Psoas muscle (tissue), 7 donors: ENCODE measurements at regions not wholly inside any gene's neighbourhood (a gene's known extent, or its start where the extent isn't known, plus 50 kb on each side); places are given as distances from the start of the nearest gene placed in this dataset.
A peak's percentile ranks its signal among the peaks of the same experiment; 100 is the strongest.

Experiments used
- ATAC-seq, 4 donors: fragments of 200-7000 bp; cut with Tn5 transposase; one replicate each; pipeline ENCODE4 v1.9.1; 2020; ENCODE audit warnings: moderate library complexity in 3 of 4, mild to moderate bottlenecking in 2 of 4
- DNase-seq, 2 donors: peaks; one replicate each; pipeline ENCODE4 v3.0.0-alpha.2; 2020
- H3K27ac ChIP-seq: fragments of 200-600 bp; one replicate; pipeline ENCODE4 v1.8.0; 2022
- H3K27me3 ChIP-seq, 3 donors: fragments of 200-600 bp in 1 of 3; one replicate each; pipeline versions ENCODE4 v1.6.1 to v1.8.0; 2013 to 2022; ENCODE audit warnings: low read length in 2 of 3, mild to moderate bottlenecking in 2 of 3, moderate library complexity in 1 of 3; ENCODE audit not compliant: insufficient read depth in 3 of 3
- H3K36me3 ChIP-seq, 2 donors: fragments of 200-600 bp in 1 of 2; one replicate each; pipeline versions ENCODE4 v1.6.1 to v1.8.0; 2013 to 2022; ENCODE audit warnings: low read depth in 1 of 2, mild to moderate bottlenecking in 1 of 2, moderate library complexity in 1 of 2; ENCODE audit not compliant: insufficient read depth in 1 of 2
- H3K4me1 ChIP-seq: fragments of 200-600 bp; one replicate; pipeline ENCODE4 v1.8.0; 2022
- H3K4me3 ChIP-seq: fragments of 200-600 bp; one replicate; pipeline ENCODE4 v1.8.0; 2022; ENCODE audit warnings: mild to moderate bottlenecking
- H3K9me3 ChIP-seq: fragments of 200-600 bp; one replicate; pipeline ENCODE4 v1.8.0; 2022
- CTCF ChIP-seq: fragments of 200-600 bp; IDR thresholded peaks from one replicate; pipeline ENCODE4 v1.8.0; 2022; ENCODE audit warnings: antibody characterized with exemption
- WGBS, 3 donors: extraction: QIAGEN DNeasy Blood & Tissue Kit; methylation state at CpG; one replicate each; pipeline versions ENCODE4 v1.1.6 to v1.1.7; 2013; 5-methylcytosine and 5-hydroxymethylcytosine counted together
- intact Hi-C, 2 donors: fragments of 100-400 bp; cut with DNase I; formaldehyde crosslinking; loops; one replicate each; pipeline versions ENCODE4 v1.11.0 to v1.14.2; 2022
- donor health status: healthy with polysubstance abuse.
- donor health status: DM: no; HTN: no; CAD: no; lungs with moderate emphysema.
- donor health status: Bipolar disorder and iron deficiency.
- donor health status: healthy.
- donor health status: DM: yes; HTN: yes; CAD: no.
- donor health status: DM: no; HTN: no; CAD: no.
- donor health status: DM: yes; HTN: yes; CAD: no.

- 89 to 96% (median 90%) methylated on average over 2 of the region's 2 CpGs for WGBS, 3 donors
- ATAC-seq (no peak), DNase-seq (no peak)
- Histone ChIP-seq H3K9me3 (no peaks in the 10 kb centered on the region), H3K36me3 (no peaks in the 10 kb centered on the region), H3K4me1 (no peaks in the 10 kb centered on the region), H3K4me3 (no peak overlapping the region), H3K27me3 (peaks cover 0 to 4% (median 0%) of the 10 kb centered on the region in 3 donors), H3K27ac (no peak overlapping the region)
- intact Hi-C loops, result no loop called here
- TF ChIP-seq CTCF, result no peak
Measured at GRCh38 chr6:965343-965742, 272.4 kb upstream of the EXOC2 start.

GRCh38 chr6:963456-963855, 270.5 kb upstream of the EXOC2 start:
- WGBS, 3 donors, result 70 to 79% (median 73%) methylated on average over 9 of the region's 9 CpGs
- H3K4me1 ChIP-seq, result no peaks in the 10 kb centered on the region
- no peak overlapping the region for H3K27ac ChIP-seq
- H3K27me3 ChIP-seq, result peaks cover 0 to 4% (median 0%) of the 10 kb centered on the region in 3 donors
- no peak overlapping the region for H3K4me3 ChIP-seq
- ATAC-seq (no peak), DNase-seq (no peak)
- no peaks in the 10 kb centered on the region for H3K36me3 ChIP-seq
- TF ChIP-seq CTCF, result no peak
- H3K9me3 ChIP-seq, result no peaks in the 10 kb centered on the region
- intact Hi-C loops, result no loop called here

- ATAC-seq (peak in 2 of 4 donors; percentile 58 to 75), DNase-seq (no peak)
- H3K27ac ChIP-seq, result no peak overlapping the region
- WGBS, 3 donors, result 26 to 41% (median 37%) methylated on average over 10 of the region's 10 CpGs
- H3K36me3 ChIP-seq, result no peaks in the 10 kb centered on the region
- no peak overlapping the region for H3K4me3 ChIP-seq
- no peak for TF ChIP-seq CTCF
- no peaks in the 10 kb centered on the region for H3K9me3 ChIP-seq
- intact Hi-C loops, result no loop called here
- H3K4me1 ChIP-seq, result no peaks in the 10 kb centered on the region
- no peaks in the 10 kb centered on the region for H3K27me3 ChIP-seq
Measured at GRCh38 chr6:961407-961960, 268.5 kb upstream of the EXOC2 start.

GRCh38 chr6:960356-960755, 267.4 kb upstream of the EXOC2 start:
- no peaks in the 10 kb centered on the region for H3K27me3 ChIP-seq
- WGBS, 3 donors, result 67 to 74% (median 73%) methylated on average over 11 of the region's 11 CpGs

More at GRCh38 chr6:960356-960755, 267.4 kb upstream of the EXOC2 start:
- intact Hi-C loops, result no loop called here
- DNase-seq (no peak), ATAC-seq (no peak)
- no peaks in the 10 kb centered on the region for H3K4me1 ChIP-seq
- H3K27ac ChIP-seq, result no peak overlapping the region
- H3K36me3 ChIP-seq, result no peaks in the 10 kb centered on the region
- H3K4me3 ChIP-seq, result no peak overlapping the region
- no peaks in the 10 kb centered on the region for H3K9me3 ChIP-seq
- no peak for TF ChIP-seq CTCF
